ENCODE measurements at regions not wholly inside any gene's neighbourhood (a gene's known extent, or its start where the extent isn't known, plus 50 kb on each side); places are given as distances from the start of the nearest gene placed in this dataset.
"Not testable (repeated sequence)": the region's sequence is repeated elsewhere in the genome, so short reads cannot be mapped to it uniquely, and the experiment has no call there.

DNA sequence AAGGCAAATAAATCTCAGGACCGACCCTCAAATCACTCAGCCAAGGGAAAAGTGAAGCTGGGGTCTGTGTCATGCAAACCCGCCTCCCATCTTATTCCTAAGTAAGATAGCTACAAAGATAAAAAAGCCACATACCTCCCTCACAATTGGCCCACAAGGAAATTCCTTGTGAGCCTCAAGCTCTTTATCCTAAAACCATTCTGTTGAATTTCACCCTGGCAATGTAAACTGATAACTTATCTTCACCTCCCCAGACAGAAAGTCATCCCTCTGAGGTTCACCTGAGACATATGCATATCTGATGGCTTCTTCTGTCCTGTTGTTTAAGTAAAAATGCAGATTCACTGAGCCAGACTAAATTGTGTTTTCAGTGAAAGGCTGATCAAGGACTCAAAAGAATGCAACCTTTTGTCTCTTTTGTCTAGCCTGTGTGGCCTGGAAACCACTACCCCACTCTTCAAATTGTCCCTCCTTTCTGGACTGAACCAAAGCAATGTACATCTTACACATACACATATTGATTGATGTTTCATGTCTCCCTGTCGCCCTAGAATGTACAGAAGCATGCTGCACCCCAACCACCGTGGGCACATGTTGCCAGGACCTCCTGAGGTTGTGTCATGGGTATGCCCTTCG lies 91.3 kb downstream of the MFAP3L start:
- no peaks in the 10 kb centered on the region for H3K36me3 ChIP-seq (ENCODE audit: low read depth)
- H3K9me3 ChIP-seq (ENCODE audit: insufficient read depth, low read depth): no peaks in the 10 kb centered on the region; the same call in 1 of the 2 replicates
- H3F3A ChIP-seq (ENCODE audit: insufficient read depth, low read depth): no peaks in the 10 kb centered on the region
- H3K9me2 ChIP-seq (ENCODE audit: insufficient read depth): no peaks in the 10 kb centered on the region
- no TSS peak for BruUV-seq (replicated peaks)
- intact Hi-C loops (cut with micrococcal nuclease; ENCODE audit: unreplicated experiment): no loop called here
- H3K4me1 ChIP-seq (replicated peaks; ENCODE audit: insufficient read depth): no peaks in the 10 kb centered on the region
- no peak overlapping the region for H3K4me2 ChIP-seq
- no peaks in the 10 kb centered on the region for H3K79me2 ChIP-seq (ENCODE audit: low read depth)
- no peak overlapping the region for H3K27ac ChIP-seq
- H3K27me3 ChIP-seq (ENCODE audit: insufficient read depth, low read depth): no peaks in the 10 kb centered on the region
- H2AFZ ChIP-seq: no peak overlapping the region
- CTCF ChIA-PET: no interaction called here
- no peak overlapping the region for H3K4me3 ChIP-seq
- DNase-seq: no peak
- POLR2A ChIA-PET (ENCODE audit: unreplicated experiment): no interaction called here
- H4K20me1 ChIP-seq (ENCODE audit: insufficient read depth): no peaks in the 10 kb centered on the region
- TF ChIP-seq, protein P1, sequence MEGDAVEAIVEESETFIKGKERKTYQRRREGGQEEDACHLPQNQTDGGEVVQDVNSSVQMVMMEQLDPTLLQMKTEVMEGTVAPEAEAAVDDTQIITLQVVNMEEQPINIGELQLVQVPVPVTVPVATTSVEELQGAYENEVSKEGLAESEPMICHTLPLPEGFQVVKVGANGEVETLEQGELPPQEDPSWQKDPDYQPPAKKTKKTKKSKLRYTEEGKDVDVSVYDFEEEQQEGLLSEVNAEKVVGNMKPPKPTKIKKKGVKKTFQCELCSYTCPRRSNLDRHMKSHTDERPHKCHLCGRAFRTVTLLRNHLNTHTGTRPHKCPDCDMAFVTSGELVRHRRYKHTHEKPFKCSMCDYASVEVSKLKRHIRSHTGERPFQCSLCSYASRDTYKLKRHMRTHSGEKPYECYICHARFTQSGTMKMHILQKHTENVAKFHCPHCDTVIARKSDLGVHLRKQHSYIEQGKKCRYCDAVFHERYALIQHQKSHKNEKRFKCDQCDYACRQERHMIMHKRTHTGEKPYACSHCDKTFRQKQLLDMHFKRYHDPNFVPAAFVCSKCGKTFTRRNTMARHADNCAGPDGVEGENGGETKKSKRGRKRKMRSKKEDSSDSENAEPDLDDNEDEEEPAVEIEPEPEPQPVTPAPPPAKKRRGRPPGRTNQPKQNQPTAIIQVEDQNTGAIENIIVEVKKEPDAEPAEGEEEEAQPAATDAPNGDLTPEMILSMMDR (conservative IDR thresholded peaks at IDR 0.05): no peak
- no peak for TF ChIP-seq EZH2 (IDR thresholded peaks at IDR 0.05; ENCODE audit: low read depth)

DNA sequence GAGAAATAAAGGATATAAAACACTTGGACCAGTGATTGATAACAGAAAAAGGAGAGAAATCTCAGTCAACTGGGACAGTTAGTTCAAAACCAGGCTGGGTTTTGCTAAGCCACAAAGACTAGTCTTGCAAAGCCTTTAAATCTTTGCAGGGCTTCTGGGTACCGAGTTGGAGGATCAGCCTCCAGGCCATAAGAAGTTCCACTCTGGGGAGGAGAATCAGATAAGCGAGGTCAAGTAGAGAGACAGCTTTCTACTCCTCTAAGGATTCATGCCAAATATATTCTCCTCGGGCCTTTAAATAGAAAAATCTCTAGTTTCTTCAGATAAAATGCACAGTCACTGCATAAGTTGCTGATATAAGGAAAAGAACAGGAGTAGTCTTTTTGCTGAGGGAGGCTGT lies 92.7 kb downstream of the MFAP3L start:
- DNase-seq: peak in 1 of 2 experiments; percentile 6
- no peak overlapping the region for H3K4me3 ChIP-seq
- no peaks in the 10 kb centered on the region for H3F3A ChIP-seq (ENCODE audit: insufficient read depth, low read depth)
- H3K36me3 ChIP-seq (ENCODE audit: low read depth): no peaks in the 10 kb centered on the region
- no peak overlapping the region for H3K27ac ChIP-seq
- H4K20me1 ChIP-seq (ENCODE audit: insufficient read depth): no peaks in the 10 kb centered on the region
- ChIA-PET POLR2A (ENCODE audit: unreplicated experiment) (no interaction called here), CTCF (no interaction called here)
- no peak for TF ChIP-seq EZH2 (IDR thresholded peaks at IDR 0.05; ENCODE audit: low read depth)
- TF ChIP-seq, protein P1 (conservative IDR thresholded peaks at IDR 0.05): no peak
- H3K79me2 ChIP-seq (ENCODE audit: low read depth): no peaks in the 10 kb centered on the region
- H3K9me3 ChIP-seq (ENCODE audit: insufficient read depth, low read depth): no peaks in the 10 kb centered on the region; the same call in 1 of the 2 replicates
- H2AFZ ChIP-seq: no peak overlapping the region
- intact Hi-C loops (cut with micrococcal nuclease; ENCODE audit: unreplicated experiment): no loop called here
- no peaks in the 10 kb centered on the region for H3K27me3 ChIP-seq (ENCODE audit: insufficient read depth, low read depth)
- H3K4me1 ChIP-seq (replicated peaks; ENCODE audit: insufficient read depth): no peaks in the 10 kb centered on the region
- no TSS peak for BruUV-seq (replicated peaks)
- H3K9me2 ChIP-seq (ENCODE audit: insufficient read depth): no peaks in the 10 kb centered on the region
- H3K4me2 ChIP-seq: no peak overlapping the region

GRCh38 chr4:169931964-169932363 lies 94.2 kb downstream of the MFAP3L start:
- no peaks in the 10 kb centered on the region for H3K9me3 ChIP-seq (ENCODE audit: insufficient read depth, low read depth)
- intact Hi-C loops (cut with micrococcal nuclease; ENCODE audit: unreplicated experiment): no loop called here
- no peaks in the 10 kb centered on the region for H3F3A ChIP-seq (ENCODE audit: insufficient read depth, low read depth)
- H3K4me2 ChIP-seq: no peak overlapping the region
- H3K4me1 ChIP-seq (replicated peaks; ENCODE audit: insufficient read depth): no peaks in the 10 kb centered on the region
- ChIA-PET CTCF (no interaction called here), POLR2A (ENCODE audit: unreplicated experiment) (no interaction called here)
- no peaks in the 10 kb centered on the region for H3K79me2 ChIP-seq (ENCODE audit: low read depth)
- H3K27ac ChIP-seq: no peak overlapping the region
- no peaks in the 10 kb centered on the region for H4K20me1 ChIP-seq (ENCODE audit: insufficient read depth)
- H2AFZ ChIP-seq: no peak overlapping the region
- H3K4me3 ChIP-seq: no peak overlapping the region
- no peaks in the 10 kb centered on the region for H3K27me3 ChIP-seq (ENCODE audit: insufficient read depth, low read depth)
- no peak for DNase-seq
- H3K9me2 ChIP-seq (ENCODE audit: insufficient read depth): no peaks in the 10 kb centered on the region
- no peak for TF ChIP-seq EZH2 (IDR thresholded peaks at IDR 0.05; ENCODE audit: low read depth)
- TF ChIP-seq, protein P1 (conservative IDR thresholded peaks at IDR 0.05): no peak
- H3K36me3 ChIP-seq (ENCODE audit: low read depth): no peaks in the 10 kb centered on the region
- BruUV-seq (replicated peaks): no TSS peak

DNA sequence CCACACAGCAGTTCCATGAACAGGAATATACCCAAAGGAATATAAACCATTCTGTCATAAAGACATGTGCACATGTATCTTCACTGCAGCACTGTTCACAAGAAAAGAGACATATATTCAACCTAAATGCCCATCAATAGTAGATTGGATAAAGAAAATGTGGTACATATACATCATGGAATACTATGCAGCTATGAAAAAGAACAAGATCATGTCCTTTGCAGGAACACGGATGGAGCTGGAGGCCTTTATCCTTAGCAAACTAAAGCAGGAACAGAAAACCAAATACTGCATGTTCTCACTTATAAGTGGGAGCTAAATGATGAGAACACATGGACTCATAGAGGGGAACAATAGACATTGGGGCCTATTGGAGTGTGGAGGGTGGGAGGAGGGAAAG lies 95.4 kb downstream of the MFAP3L start:
- H3K79me2 ChIP-seq (ENCODE audit: low read depth); H3K36me3 ChIP-seq (ENCODE audit: low read depth); POLR2A ChIA-PET (ENCODE audit: unreplicated experiment); H3K9me3 ChIP-seq (ENCODE audit: insufficient read depth, low read depth); BruUV-seq (replicated peaks); DNase-seq; H3K27me3 ChIP-seq (ENCODE audit: insufficient read depth, low read depth); H3K27ac ChIP-seq; H3F3A ChIP-seq (ENCODE audit: insufficient read depth, low read depth); CTCF ChIA-PET; H3K4me3 ChIP-seq; H2AFZ ChIP-seq; H3K9me2 ChIP-seq (ENCODE audit: insufficient read depth); H3K4me1 ChIP-seq (replicated peaks; ENCODE audit: insufficient read depth); H3K4me2 ChIP-seq; intact Hi-C loops (cut with micrococcal nuclease; ENCODE audit: unreplicated experiment); H4K20me1 ChIP-seq (ENCODE audit: insufficient read depth): not testable (repeated sequence)
